H1 (cell line): ENCODE measurements at regions not wholly inside any gene's neighbourhood (a gene's known extent, or its start where the extent isn't known, plus 50 kb on each side); places are given as distances from the start of the nearest gene placed in this dataset.

ENCODE experiments used
- CTCF ChIA-PET: fragments of 300-600 bp; sonication (Branson Sonifier 250); formaldehyde crosslinking; loops from one replicate; lab custom pipeline; 2021; ENCODE audit not compliant: partially characterized antibody; lab: Charles Lee
- POLR2A ChIA-PET: fragments of 300-600 bp; sonication (Branson Sonifier 250); formaldehyde crosslinking; loops from one replicate; lab custom pipeline; 2021; ENCODE audit warnings: inconsistent platforms; ENCODE audit not compliant: partially characterized antibody; lab: Charles Lee
- DNase-seq, 2 experiments: peaks; one replicate each; pipeline versions ENCODE4 v3.0.0 to v3.0.0-alpha.2; 2010 to 2022; ENCODE audit warnings: low spot score in 2 of 2, low read depth in 1 of 2, mixed read lengths in 1 of 2
- FAIRE-seq: peaks from 2 replicates; lab custom pipeline; 2011; peaks lifted over from hg19 to GRCh38; lab: Jason Lieb, UNC
- H2AFZ ChIP-seq: 2 replicates; pipeline ENCODE4 v1.8.1; 2012; ENCODE audit warnings: low read length, inconsistent platforms
- H2AK5ac ChIP-seq: 2 replicates; pipeline ENCODE4 v1.6.1; 2013; ENCODE audit warnings: low read depth, low read length
- H2BK120ac ChIP-seq: replicated peaks from 2 replicates; pipeline ENCODE3; 2013; ENCODE audit warnings: low read depth, low read length, inconsistent platforms
- H2BK12ac ChIP-seq: 2 replicates; pipeline ENCODE4 v1.6.1; 2013; ENCODE audit warnings: low read depth, low read length
- H2BK15ac ChIP-seq: 2 replicates; pipeline ENCODE4 v1.6.1; 2013; ENCODE audit warnings: low read length
- H2BK20ac ChIP-seq: 2 replicates; pipeline ENCODE4 v1.6.1; 2013; ENCODE audit warnings: low read length
- H2BK5ac ChIP-seq: 2 replicates; pipeline ENCODE4 v1.6.1; 2013; ENCODE audit warnings: low read depth, low read length
- H3K14ac ChIP-seq: 2 replicates; pipeline ENCODE4 v1.6.1; 2013; ENCODE audit warnings: inconsistent platforms; ENCODE audit not compliant: insufficient read length
- H3K18ac ChIP-seq: 2 replicates; pipeline ENCODE4 v1.6.1; 2013; ENCODE audit warnings: low read length; ENCODE audit errors: extremely low read depth
- H3K23ac ChIP-seq: 2 replicates; pipeline ENCODE4 v1.6.1; 2013; ENCODE audit warnings: inconsistent platforms; ENCODE audit not compliant: insufficient read length
- H3K23me2 ChIP-seq: 2 replicates; pipeline ENCODE4 v1.6.1; 2013; ENCODE audit warnings: low read depth, low read length
- H3K27ac ChIP-seq: 2 replicates; pipeline ENCODE4 v1.6.1; 2011; ENCODE audit warnings: low read depth, low read length, inconsistent platforms
- H3K27me3 ChIP-seq, 4 experiments: replicated peaks in 1 of 4; 1 replicate in 1 of 4; 2 replicates in 3 of 4; pipeline versions ENCODE4 v1.6.1 to v1.8.1; 2011 to 2013; ENCODE audit warnings: low read length in 3 of 4, mild to moderate bottlenecking in 3 of 4, inconsistent platforms in 2 of 4, mixed read lengths in 2 of 4, moderate library complexity in 1 of 4; ENCODE audit not compliant: control insufficient read depth in 3 of 4, insufficient read depth in 3 of 4; ENCODE audit errors: extremely low read depth in 1 of 4
- H3K36me3 ChIP-seq, 4 experiments: 2 replicates each; pipeline versions ENCODE4 v1.6.1 to v1.8.1; 2011 to 2013; ENCODE audit warnings: mild to moderate bottlenecking in 4 of 4, low read length in 3 of 4, moderate library complexity in 2 of 4, control low read depth in 1 of 4, inconsistent platforms in 1 of 4; ENCODE audit not compliant: insufficient read depth in 4 of 4, control insufficient read depth in 2 of 4
- H3K4ac ChIP-seq: replicated peaks from 2 replicates; pipeline ENCODE3; 2013; ENCODE audit warnings: low read length, low read depth, mixed read lengths, inconsistent platforms; ENCODE audit not compliant: insufficient read length
- H3K4me1 ChIP-seq, 4 experiments: replicated peaks in 1 of 4; 1 replicate in 1 of 4; 2 replicates in 3 of 4; pipeline versions ENCODE4 v1.6.1 to v1.8.1; 2011 to 2013; ENCODE audit warnings: low read length in 3 of 4, inconsistent platforms in 2 of 4, mixed read lengths in 1 of 4; ENCODE audit not compliant: insufficient read depth in 4 of 4, control insufficient read depth in 3 of 4
- H3K4me2 ChIP-seq, 2 experiments: 2 replicates each; pipeline versions ENCODE4 v1.6.1 to v1.8.1; 2011 to 2013; ENCODE audit warnings: low read depth in 2 of 2, low read length in 2 of 2, control low read depth in 1 of 2, inconsistent platforms in 1 of 2, mild to moderate bottlenecking in 1 of 2; ENCODE audit not compliant: insufficient read depth in 1 of 2
- H3K4me3 ChIP-seq, 4 experiments: fragments of 200-600, 300-600 bp in 1 of 4; sonication (generic), shearing (Covaris generic), sonication (Bioruptor Twin) in 1 of 4; 2 replicates each; pipeline versions ENCODE4 v1.5.1 to v1.8.1; 2011 to 2016; ENCODE audit warnings: low read length in 4 of 4, low read depth in 3 of 4, control low read depth in 2 of 4, inconsistent platforms in 2 of 4, mild to moderate bottlenecking in 2 of 4, mixed read lengths in 1 of 4, moderate library complexity in 1 of 4; ENCODE audit not compliant: insufficient read depth in 2 of 4; ENCODE audit errors: extremely low read depth in 1 of 4
- H3K56ac ChIP-seq: replicated peaks from 2 replicates; pipeline ENCODE3; 2013; ENCODE audit warnings: low read depth, mild to moderate bottlenecking, mixed read lengths, low read length, inconsistent platforms; ENCODE audit not compliant: insufficient read length
- H3K79me1 ChIP-seq: 2 replicates; pipeline ENCODE4 v1.6.1; 2013; ENCODE audit warnings: low read depth, low read length, control low read depth
- H3K79me2 ChIP-seq, 2 experiments: 2 replicates each; pipeline versions ENCODE4 v1.6.1 to v1.8.1; 2012 to 2013; ENCODE audit warnings: low read length in 2 of 2, mild to moderate bottlenecking in 2 of 2, inconsistent platforms in 1 of 2; ENCODE audit not compliant: insufficient read depth in 2 of 2, control insufficient read depth in 1 of 2
- H3K9ac ChIP-seq, 4 experiments: replicated peaks in 1 of 4; 1 replicate in 1 of 4; 2 replicates in 3 of 4; pipeline versions ENCODE4 v1.6.1 to v1.8.1; 2011 to 2013; ENCODE audit warnings: low read depth in 3 of 4, low read length in 3 of 4, control low read depth in 2 of 4, mild to moderate bottlenecking in 2 of 4, moderate library complexity in 2 of 4, inconsistent platforms in 1 of 4; ENCODE audit errors: extremely low read depth in 1 of 4
- H3K9me3 ChIP-seq, 2 experiments: 2 replicates each; pipeline versions ENCODE4 v1.6.1 to v1.8.1; 2012 to 2013; ENCODE audit warnings: mild to moderate bottlenecking in 2 of 2, moderate library complexity in 2 of 2, control low read depth in 1 of 2, inconsistent platforms in 1 of 2, low read depth in 1 of 2, low read length in 1 of 2, mixed read lengths in 1 of 2; ENCODE audit not compliant: insufficient read depth in 2 of 2
- H4K20me1 ChIP-seq, 2 experiments: replicated peaks in 1 of 2; 2 replicates each; pipeline versions ENCODE3 to v1.8.1; 2011 to 2013; ENCODE audit warnings: inconsistent platforms in 2 of 2, low read length in 2 of 2, mild to moderate bottlenecking in 1 of 2; ENCODE audit not compliant: insufficient read depth in 2 of 2, control insufficient read depth in 1 of 2
- H4K5ac ChIP-seq: 2 replicates; pipeline ENCODE4 v1.6.1; 2013; ENCODE audit warnings: low read length, low read depth, mixed read lengths, inconsistent platforms; ENCODE audit not compliant: insufficient read length
- H4K8ac ChIP-seq: 2 replicates; pipeline ENCODE4 v1.8.0; 2013; ENCODE audit warnings: mild to moderate bottlenecking, moderate library complexity, low read length, inconsistent platforms; ENCODE audit not compliant: insufficient read depth; ENCODE audit errors: extremely low read depth
- H4K91ac ChIP-seq: replicated peaks from 2 replicates; pipeline ENCODE3; 2013; ENCODE audit warnings: low read length, mixed read lengths, inconsistent platforms; ENCODE audit not compliant: insufficient read length
- CBX5 ChIP-seq: fragments of 300-800, 300-1000 bp; sonication (generic); IDR thresholded peaks from 2 replicates; pipeline ENCODE4 v1.7.1; 2016; ENCODE audit warnings: antibody characterized with exemption, low read length, low read depth
- EZH2 ChIP-seq: fragments of 200-600 bp; sonication (generic); IDR thresholded peaks from 2 replicates; pipeline ENCODE4 v1.7.1; 2012; ENCODE audit warnings: low read depth, mild to moderate bottlenecking, moderate library complexity, low read length, inconsistent platforms; ENCODE audit not compliant: severe bottlenecking
- KDM1A ChIP-seq: fragments of 200-600, 300-600 bp; sonication (generic); IDR thresholded peaks from 2 replicates; pipeline ENCODE4 v1.7.1; 2016; ENCODE audit warnings: mild to moderate bottlenecking, low read length, borderline replicate concordance
- KDM4A ChIP-seq: IDR thresholded peaks from one replicate; pipeline ENCODE4 v1.7.1; 2012; ENCODE audit warnings: low read depth, mild to moderate bottlenecking, moderate library complexity, low read length, inconsistent platforms; ENCODE audit not compliant: severe bottlenecking
- KDM5A ChIP-seq: fragments of 200-600 bp; IDR thresholded peaks from 2 replicates; pipeline ENCODE4 v1.7.1; 2012; ENCODE audit warnings: mild to moderate bottlenecking, low read length, inconsistent platforms, mixed read lengths
- RAD21 ChIP-seq, 2 experiments: IDR thresholded peaks in 1 of 2; conservative IDR thresholded peaks in 1 of 2; 2 replicates each; pipeline ENCODE4 v1.6.1; 2011; ENCODE audit warnings: low read depth in 2 of 2, low read length in 2 of 2, improper control_type of control experiment in 1 of 2, inconsistent platforms in 1 of 2, mild to moderate bottlenecking in 1 of 2, moderate library complexity in 1 of 2
- RNF2 ChIP-seq: fragments of 200-900, 300-1000 bp; sonication (generic); IDR thresholded peaks from 2 replicates; pipeline ENCODE4 v1.7.1; 2016; ENCODE audit warnings: borderline replicate concordance, low read depth, mild to moderate bottlenecking, antibody characterized with exemption, low read length; ENCODE audit not compliant: poor library complexity, severe bottlenecking; ENCODE audit errors: missing control alignments
- SP1 ChIP-seq: IDR thresholded peaks from 2 replicates; pipeline ENCODE4 v1.6.1; 2011; ENCODE audit warnings: low read depth, low read length
- SUZ12 ChIP-seq: fragments of 200-600 bp; sonication (generic); IDR thresholded peaks from 2 replicates; pipeline ENCODE4 v1.6.1; 2012; ENCODE audit warnings: mild to moderate bottlenecking, inconsistent platforms, low read length, moderate library complexity, mixed read lengths
- TAF1 ChIP-seq: IDR thresholded peaks from 2 replicates; pipeline ENCODE4 v1.6.1; 2011; ENCODE audit warnings: mild to moderate bottlenecking, low read depth, low read length
- TBP ChIP-seq: IDR thresholded peaks from 2 replicates; pipeline ENCODE4 v1.6.1; 2011; ENCODE audit warnings: low read depth, low read length, improper control_type of control experiment
- WGBS, 2 experiments: shearing (Covaris generic) in 1 of 2; methylation state at CpG; one replicate each; pipeline versions ENCODE4 v1.1.6 to v1.1.7; 2013 to 2015; ENCODE audit warnings: low lambda C conversion rate in 2 of 2, mixed read lengths in 2 of 2, inconsistent platforms in 1 of 2, low coverage in 1 of 2, missing lambda C conversion rate in 1 of 2; ENCODE audit not compliant: insufficient replicate concordance in 2 of 2, insufficient coverage in 1 of 2, insufficient read length in 1 of 2; ENCODE audit errors: extremely low coverage in 1 of 2, missing lambda C conversion rate in 1 of 2; 5-methylcytosine and 5-hydroxymethylcytosine counted together
- TF ChIP-seq, protein P1 (sequence below): IDR thresholded peaks from 2 replicates; pipeline ENCODE4 v1.6.1; 2012; ENCODE audit warnings: inconsistent platforms

DNA sequence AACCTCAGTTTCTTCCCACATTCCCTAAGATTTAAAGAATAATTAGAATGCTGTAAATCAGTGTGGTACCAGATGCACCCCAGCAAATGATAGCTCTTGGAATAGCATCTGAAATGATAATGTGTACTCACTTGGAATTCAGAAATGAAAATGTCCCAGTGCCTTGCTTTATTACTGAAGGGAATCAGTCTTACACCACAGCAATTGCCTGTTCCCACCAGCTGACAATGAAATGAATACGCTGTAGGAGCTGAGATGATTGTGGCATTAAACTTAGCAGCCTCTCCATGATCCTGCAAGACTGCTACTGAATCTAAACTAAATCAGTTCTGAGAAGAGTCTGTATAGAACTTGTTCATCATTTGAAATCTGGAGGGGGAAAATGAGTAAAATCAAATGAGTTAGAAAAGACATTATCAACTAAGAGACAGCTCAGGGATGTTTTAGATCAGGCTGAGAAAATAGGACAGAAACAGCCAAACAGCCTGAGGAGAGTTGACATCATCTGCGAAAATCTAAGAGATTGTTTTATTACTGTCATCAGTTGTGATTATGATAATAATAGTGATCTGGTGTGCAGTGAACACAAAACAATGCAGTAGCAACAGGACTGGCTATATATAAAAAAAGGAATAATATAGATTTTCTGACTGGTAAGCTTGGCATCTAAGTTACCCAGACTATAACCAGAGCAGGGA is 108.6 kb upstream of the SLC13A1 start:
- Histone ChIP-seq H2BK12ac (no peak overlapping the region), H2BK15ac (no peak overlapping the region), H2AFZ (0 out of 2 replicates have a peak overlapping the region, but pooled peaks have one; percentile 0), H3K18ac (no peak overlapping the region), H3K4me1 (no peaks in the 10 kb centered on the region), H3K4me2 (no peak overlapping the region), H3K79me2 (no peaks in the 10 kb centered on the region), H2BK120ac (no peak overlapping the region), H3K27ac (no peak overlapping the region), H3K4ac (no peak overlapping the region), H3K36me3 (no peaks in the 10 kb centered on the region), H3K56ac (no peak overlapping the region), H3K9me3 (no peaks in the 10 kb centered on the region), H2AK5ac (no peak overlapping the region), H4K20me1 (no peaks in the 10 kb centered on the region), H3K14ac (no peak overlapping the region), H4K8ac (no peak overlapping the region), H4K91ac (no peak overlapping the region), H3K9ac (no peak overlapping the region; a peak in 2 of 7 replicates), H3K4me3 (no peak overlapping the region), H3K23me2 (no peaks in the 10 kb centered on the region), H2BK20ac (no peak overlapping the region), H3K79me1 (no peaks in the 10 kb centered on the region), H3K27me3 (no peaks in the 10 kb centered on the region), H4K5ac (no peak overlapping the region), H2BK5ac (no peak overlapping the region), H3K23ac (no peak overlapping the region)
- POLR2A ChIA-PET: no interaction called here
- DNase-seq: no peak
- 88% methylated on average over 2 of the region's 2 CpGs; no CpG with 5 or more reads in 1 of the 2 experiments for WGBS, 2 experiments
- CTCF ChIA-PET: interaction anchor here (0.7 to 1.2 kb wide), 2 partner anchors 23 to 59 kb away, joined by 3 read pairs; no protein-coding TSS in a partner anchor
- FAIRE-seq: no peak
- no peak for TF ChIP-seq SUZ12
- no peak for TF ChIP-seq CBX5
- no peak for TF ChIP-seq RNF2
- no peak for TF ChIP-seq KDM1A
- TF ChIP-seq SP1: no peak
- TF ChIP-seq TAF1: no peak
- no peak for TF ChIP-seq TBP
- no peak for TF ChIP-seq KDM5A
- no peak for TF ChIP-seq KDM4A
- TF ChIP-seq RAD21 (IDR thresholded peaks at IDR 0.05 in 1 of 2, conservative IDR thresholded peaks at IDR 0.05 in 1 of 2; ENCODE audit: low read depth in 2 of 2, low read length in 2 of 2): no peak
- TF ChIP-seq EZH2: no peak
- TF ChIP-seq, protein P1, sequence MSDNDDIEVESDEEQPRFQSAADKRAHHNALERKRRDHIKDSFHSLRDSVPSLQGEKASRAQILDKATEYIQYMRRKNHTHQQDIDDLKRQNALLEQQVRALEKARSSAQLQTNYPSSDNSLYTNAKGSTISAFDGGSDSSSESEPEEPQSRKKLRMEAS: no peak
